ENCODE measurements at regions not wholly inside any gene's neighbourhood (a gene's known extent, or its start where the extent isn't known, plus 50 kb on each side); places are given as distances from the start of the nearest gene placed in this dataset.

GRCh38 chr7:53789741-53790140 lies 752.4 kb upstream of the VSTM2A start:
- Mint-ChIP-seq H3K27me3 (ENCODE audit: low read depth in 3 of 3) (peaks cover 0 to 3% (median 0%) of the 10 kb centered on the region in 3 donors), H3K4me3 (no peak overlapping the region), H3K27ac (no peak overlapping the region), H3K9me3 (peaks cover 0 to 15% (median 7%) of the 10 kb centered on the region in 7 donors), H3K4me1 (no peaks in the 10 kb centered on the region), H3K36me3 (no peaks in the 10 kb centered on the region)
- Histone ChIP-seq H2AFZ (ENCODE audit: insufficient read depth, low read depth, low read length, poor library complexity, severe bottlenecking) (no peak overlapping the region), H3K27ac (ENCODE audit: low read depth in 1 of 2, low read length in 2 of 2) (no peak overlapping the region), H3K9me3 (replicated peaks in 1 of 2; ENCODE audit: control insufficient read depth in 1 of 2, insufficient read depth in 1 of 2, low read length in 2 of 2) (peaks cover 14 to 16% of the 10 kb centered on the region in 2 donors), H3K9ac (ENCODE audit: insufficient read depth, low read length, poor library complexity, severe bottlenecking) (no peak overlapping the region), H3K4me2 (replicated peaks; ENCODE audit: extremely low read depth, low read length, poor library complexity, severe bottlenecking) (no peak overlapping the region), H3K36me3 (replicated peaks in 1 of 2; ENCODE audit: control insufficient read depth in 1 of 2, insufficient read depth in 2 of 2, low read length in 2 of 2) (no peaks in the 10 kb centered on the region), H3K4me1 (ENCODE audit: control insufficient read depth in 1 of 2, insufficient read depth in 2 of 2, low read length in 2 of 2) (no peaks in the 10 kb centered on the region), H3K4me3 (replicated peaks in 1 of 3; ENCODE audit: low read depth in 2 of 3, low read length in 3 of 3) (no peak overlapping the region), H4K20me1 (ENCODE audit: insufficient read depth, low read length) (no peaks in the 10 kb centered on the region), H3K79me2 (ENCODE audit: insufficient read depth, low read length) (no peaks in the 10 kb centered on the region), H3K27me3 (ENCODE audit: control insufficient read depth in 2 of 2, insufficient read depth in 2 of 2, low read length in 2 of 2) (no peaks in the 10 kb centered on the region)
- no peak for TF ChIP-seq CTCF (IDR thresholded peaks at IDR 0.05)
- intact Hi-C loops (cut with micrococcal nuclease) = no loop called here
- no CpG with 5 or more reads among the region's 2 CpGs for WGBS (ENCODE audit: insufficient coverage)
- DNase-seq = no peak

- H3K36me3 Mint-ChIP-seq = no peaks in the 10 kb centered on the region
- no peak overlapping the region for H3K4me2 ChIP-seq (replicated peaks; ENCODE audit: extremely low read depth, low read length, poor library complexity, severe bottlenecking)
- WGBS (ENCODE audit: insufficient coverage) = 83% methylated on average over 1 of the region's 1 CpG
- no peak overlapping the region for H3K4me3 ChIP-seq (replicated peaks in 1 of 3; ENCODE audit: low read depth in 2 of 3, low read length in 3 of 3)
- H2AFZ ChIP-seq (ENCODE audit: insufficient read depth, low read depth, low read length, poor library complexity, severe bottlenecking) = no peak overlapping the region
- no peak overlapping the region for H3K27ac ChIP-seq (ENCODE audit: low read depth in 1 of 2, low read length in 2 of 2)
- H3K27ac Mint-ChIP-seq = no peak overlapping the region
- intact Hi-C loops (cut with micrococcal nuclease) = no loop called here
- peaks cover 3 to 21% (median 11%) of the 10 kb centered on the region in 7 donors for H3K9me3 Mint-ChIP-seq
- DNase-seq = no peak
- H3K9me3 ChIP-seq (replicated peaks in 1 of 2; ENCODE audit: control insufficient read depth in 1 of 2, insufficient read depth in 1 of 2, low read length in 2 of 2) = peaks cover 28 to 41% of the 10 kb centered on the region in 2 donors
- no peak overlapping the region for H3K4me3 Mint-ChIP-seq
- H4K20me1 ChIP-seq (ENCODE audit: insufficient read depth, low read length) = no peaks in the 10 kb centered on the region
- H3K79me2 ChIP-seq (ENCODE audit: insufficient read depth, low read length) = no peaks in the 10 kb centered on the region
- TF ChIP-seq CTCF (IDR thresholded peaks at IDR 0.05) = no peak
- no peaks in the 10 kb centered on the region for H3K4me1 Mint-ChIP-seq
- H3K27me3 ChIP-seq (ENCODE audit: control insufficient read depth in 2 of 2, insufficient read depth in 2 of 2, low read length in 2 of 2) = no peaks in the 10 kb centered on the region
- H3K36me3 ChIP-seq (replicated peaks in 1 of 2; ENCODE audit: control insufficient read depth in 1 of 2, insufficient read depth in 2 of 2, low read length in 2 of 2) = no peaks in the 10 kb centered on the region
- no peaks in the 10 kb centered on the region for H3K4me1 ChIP-seq (ENCODE audit: control insufficient read depth in 1 of 2, insufficient read depth in 2 of 2, low read length in 2 of 2)
- peaks cover 0 to 3% (median 0%) of the 10 kb centered on the region in 3 donors for H3K27me3 Mint-ChIP-seq (ENCODE audit: low read depth in 3 of 3)
- H3K9ac ChIP-seq (ENCODE audit: insufficient read depth, low read length, poor library complexity, severe bottlenecking) = no peak overlapping the region
These were observed 747.4 kb upstream of the VSTM2A start for GRCh38 chr7:53794816-53795215.

All from CD14-positive monocyte (primary cell).